ENCODE measurements at regions not wholly inside any gene's neighbourhood (a gene's known extent, or its start where the extent isn't known, plus 50 kb on each side); places are given as distances from the start of the nearest gene placed in this dataset.

GRCh38 chrX:14476205-14476604, 53.1 kb upstream of the GLRA2 start:
- DNase-seq (ENCODE audit: low read depth): no peak
- H3K4me3 ChIP-seq (ENCODE audit: low read depth, low read length): no peak overlapping the region
- no peak for TF ChIP-seq CTCF (IDR thresholded peaks at IDR 0.05; ENCODE audit: control insufficient read depth, extremely low read depth, insufficient read depth)

GRCh38 chrX:14449773-14450172, 79.6 kb upstream of the GLRA2 start:
- H3K4me3 ChIP-seq (ENCODE audit: low read depth, low read length): no peak overlapping the region
- no peak for TF ChIP-seq CTCF (IDR thresholded peaks at IDR 0.05; ENCODE audit: control insufficient read depth, extremely low read depth, insufficient read depth)
- DNase-seq (ENCODE audit: low read depth): no peak

- TF ChIP-seq CTCF (IDR thresholded peaks at IDR 0.05; ENCODE audit: control insufficient read depth, extremely low read depth, insufficient read depth): no peak
- no peak for DNase-seq (ENCODE audit: low read depth)
- H3K4me3 ChIP-seq (ENCODE audit: low read depth, low read length): no peak overlapping the region
Measured at GRCh38 chrX:14448406-14448805, 80.9 kb upstream of the GLRA2 start.

- no peak overlapping the region for H3K4me3 ChIP-seq (ENCODE audit: low read depth, low read length)
- TF ChIP-seq CTCF (IDR thresholded peaks at IDR 0.05; ENCODE audit: control insufficient read depth, extremely low read depth, insufficient read depth): no peak
- DNase-seq (ENCODE audit: low read depth): no peak
Measured at GRCh38 chrX:14440106-14440505, 89.2 kb upstream of the GLRA2 start.

GRCh38 chrX:14427614-14428013, 101.7 kb upstream of the GLRA2 start:
- no peak overlapping the region for H3K4me3 ChIP-seq (ENCODE audit: low read depth, low read length)
- no peak for TF ChIP-seq CTCF (IDR thresholded peaks at IDR 0.05; ENCODE audit: control insufficient read depth, extremely low read depth, insufficient read depth)
- DNase-seq (ENCODE audit: low read depth): no peak

GRCh38 chrX:14420841-14421240, 108.5 kb upstream of the GLRA2 start:
- no peak overlapping the region for H3K4me3 ChIP-seq (ENCODE audit: low read depth, low read length)
- no peak for DNase-seq (ENCODE audit: low read depth)

More at GRCh38 chrX:14420841-14421240, 108.5 kb upstream of the GLRA2 start:
- no peak for TF ChIP-seq CTCF (IDR thresholded peaks at IDR 0.05; ENCODE audit: control insufficient read depth, extremely low read depth, insufficient read depth)
